HepG2 (cell line): ENCODE measurements at regions not wholly inside any gene's neighbourhood (a gene's known extent, or its start where the extent isn't known, plus 50 kb on each side); places are given as distances from the start of the nearest gene placed in this dataset.

Experiments used
- CREM ChIP-seq, 2 experiments: sonication (generic) in 1 of 2; formaldehyde crosslinking in 1 of 2; IDR thresholded peaks; 2 replicates each; pipeline versions ENCODE4 v1.4.0 to v1.6.1; 2016 to 2020; ENCODE audit warnings: antibody characterized with exemption in 1 of 2, mild to moderate bottlenecking in 1 of 2, missing genetic modification reagents in 1 of 2
- CTCF ChIP-seq: sonication (generic); formaldehyde crosslinking; IDR thresholded peaks from 2 replicates; pipeline ENCODE4 v1.5.0; 2020; ENCODE audit warnings: mild to moderate bottlenecking, missing genetic modification reagents, moderate library complexity
- FUBP1 ChIP-seq: sonication (generic); formaldehyde crosslinking; IDR thresholded peaks from 2 replicates; pipeline ENCODE4 v1.5.1; 2020; ENCODE audit warnings: missing genetic modification reagents, mild to moderate bottlenecking, borderline replicate concordance
- GABPA ChIP-seq, 2 experiments: IDR thresholded peaks; 2 replicates each; pipeline ENCODE4 v1.6.1; 2011 to 2016; ENCODE audit warnings: low read depth in 2 of 2, low read length in 1 of 2, missing biosample characterization in 1 of 2, missing genetic modification characterization in 1 of 2
- MAX ChIP-seq: IDR thresholded peaks from 2 replicates; pipeline ENCODE4 v1.6.1; 2012; ENCODE audit warnings: inconsistent platforms
- NFE2 ChIP-seq: sonication (generic); formaldehyde crosslinking; IDR thresholded peaks from 2 replicates; pipeline ENCODE4 v1.4.0; 2020; ENCODE audit warnings: missing genetic modification reagents
- PATZ1 ChIP-seq: sonication (generic); formaldehyde crosslinking; IDR thresholded peaks from 2 replicates; pipeline ENCODE4 v1.4.0; 2020; ENCODE audit warnings: missing genetic modification reagents
- ZNF441 ChIP-seq: sonication (generic); formaldehyde crosslinking; IDR thresholded peaks from 2 replicates; pipeline ENCODE4 v1.7.0; 2021; ENCODE audit warnings: missing genetic modification reagents, borderline replicate concordance
- ZNF768 ChIP-seq: sonication (generic); formaldehyde crosslinking; IDR thresholded peaks from 2 replicates; pipeline ENCODE4 v1.4.0; 2020; ENCODE audit warnings: missing genetic modification reagents
- ZNF777 ChIP-seq: sonication (generic); formaldehyde crosslinking; IDR thresholded peaks from 2 replicates; pipeline ENCODE4 v1.4.0; 2020; ENCODE audit warnings: missing genetic modification reagents

GRCh38 chr4:175443547-175443946 lies 368.5 kb downstream of the GPM6A start:
- TF ChIP-seq PATZ1 (CRISPR knock-in tag) (no peak), FUBP1 (CRISPR knock-in tag) (no peak), ZNF441 (CRISPR knock-in tag) (no peak), CTCF (CRISPR knock-in tag) (no peak), ZNF777 (CRISPR knock-in tag) (no peak), CREM (IDR thresholded peaks at IDR 0.05) (no peak), CREM (CRISPR knock-in tag; IDR thresholded peaks at IDR 0.05) (no peak), MAX (no peak), GABPA (IDR thresholded peaks at IDR 0.05; ENCODE audit: low read depth, low read length) (no peak), GABPA (CRISPR knock-in tag; IDR thresholded peaks at IDR 0.05; ENCODE audit: low read depth) (no peak), NFE2 (CRISPR knock-in tag) (no peak), ZNF768 (CRISPR knock-in tag) (no peak)
